ENCODE measurements at regions not wholly inside any gene's neighbourhood (a gene's known extent, or its start where the extent isn't known, plus 50 kb on each side); places are given as distances from the start of the nearest gene placed in this dataset.

- TF ChIP-seq CTCF (IDR thresholded peaks at IDR 0.05) (no peak), POLR2A (IDR thresholded peaks at IDR 0.05) (no peak)
Observed at GRCh38 chr4:133081246-133081645, 67.8 kb upstream of the PCDH10 start.

All from Peyer's patch (tissue), 4 donors.